MM.1S (cell line): ENCODE measurements at regions not wholly inside any gene's neighbourhood (a gene's known extent, or its start where the extent isn't known, plus 50 kb on each side); places are given as distances from the start of the nearest gene placed in this dataset.

Experiments used
- EZH2 ChIP-seq: fragments of 300-600 bp; sonication (generic); optimal IDR thresholded peaks from 2 replicates; pipeline ENCODE3; 2017; ENCODE audit warnings: low read depth, mild to moderate bottlenecking, antibody characterized with exemption, low read length, mixed read lengths
- EZH2phosphoT487 ChIP-seq: fragments of 300-600 bp; sonication (generic); IDR thresholded peaks from 2 replicates; pipeline ENCODE4 v1.6.1; 2018; ENCODE audit warnings: antibody characterized with exemption, low read length
- TF ChIP-seq, protein P1 (sequence below): fragments of 300-600 bp; sonication (generic); IDR thresholded peaks from 2 replicates; pipeline ENCODE4 v1.5.1; 2016; ENCODE audit warnings: antibody characterized with exemption, low read length, mixed read lengths

DNA sequence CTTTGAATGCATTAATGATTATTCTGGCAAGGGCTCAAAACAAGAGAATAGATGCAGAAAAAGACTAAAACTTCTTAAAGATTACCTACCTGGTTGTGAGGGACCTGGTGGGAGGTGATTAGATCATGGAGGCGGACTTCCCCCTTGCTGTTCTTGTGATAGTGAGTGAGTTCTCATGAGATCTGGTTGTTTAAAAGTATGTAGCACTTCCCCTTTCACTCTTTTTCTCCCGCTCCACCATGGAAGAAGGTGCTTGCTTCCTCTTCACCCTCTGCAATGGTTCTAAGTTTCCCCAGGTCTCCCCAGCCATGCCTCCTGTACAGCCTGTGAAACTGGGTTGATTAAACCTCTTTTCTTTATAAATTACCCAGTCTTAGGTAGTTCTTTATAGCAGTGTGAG is 226.6 kb downstream of the ARHGAP12 start:
- TF ChIP-seq, protein P1, sequence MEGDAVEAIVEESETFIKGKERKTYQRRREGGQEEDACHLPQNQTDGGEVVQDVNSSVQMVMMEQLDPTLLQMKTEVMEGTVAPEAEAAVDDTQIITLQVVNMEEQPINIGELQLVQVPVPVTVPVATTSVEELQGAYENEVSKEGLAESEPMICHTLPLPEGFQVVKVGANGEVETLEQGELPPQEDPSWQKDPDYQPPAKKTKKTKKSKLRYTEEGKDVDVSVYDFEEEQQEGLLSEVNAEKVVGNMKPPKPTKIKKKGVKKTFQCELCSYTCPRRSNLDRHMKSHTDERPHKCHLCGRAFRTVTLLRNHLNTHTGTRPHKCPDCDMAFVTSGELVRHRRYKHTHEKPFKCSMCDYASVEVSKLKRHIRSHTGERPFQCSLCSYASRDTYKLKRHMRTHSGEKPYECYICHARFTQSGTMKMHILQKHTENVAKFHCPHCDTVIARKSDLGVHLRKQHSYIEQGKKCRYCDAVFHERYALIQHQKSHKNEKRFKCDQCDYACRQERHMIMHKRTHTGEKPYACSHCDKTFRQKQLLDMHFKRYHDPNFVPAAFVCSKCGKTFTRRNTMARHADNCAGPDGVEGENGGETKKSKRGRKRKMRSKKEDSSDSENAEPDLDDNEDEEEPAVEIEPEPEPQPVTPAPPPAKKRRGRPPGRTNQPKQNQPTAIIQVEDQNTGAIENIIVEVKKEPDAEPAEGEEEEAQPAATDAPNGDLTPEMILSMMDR = no peak
- TF ChIP-seq EZH2 (no peak), EZH2phosphoT487 (no peak)
